Activated T-helper 1 cell treated with anti-CD3 and anti-CD28 coated beads, Interleukin-12 subunit alpha, Interleukin-12 subunit beta, Interleukin-2, Interleukin-4 antibody, amounts not matched to agents 30 ng/mL and 10 ng/mL and 1 ng/mL, durations not matched to agents 14 hours and 24 hours and 36 hours (primary cell): ENCODE measurements at regions not wholly inside any gene's neighbourhood (a gene's known extent, or its start where the extent isn't known, plus 50 kb on each side); places are given as distances from the start of the nearest gene placed in this dataset.

Experiments used
- DNase-seq: peaks from one replicate; pipeline ENCODE4 v3.0.0; 2021; ENCODE audit warnings: low spot score
- H3K27ac Mint-ChIP-seq: one replicate; pipeline ENCODE4 v1.8.0; 2021; ENCODE audit warnings: mild to moderate bottlenecking, mixed read lengths
- H3K27me3 Mint-ChIP-seq: one replicate; pipeline ENCODE4 v1.8.0; 2022; ENCODE audit warnings: mild to moderate bottlenecking, moderate library complexity, mixed read lengths; ENCODE audit not compliant: insufficient read depth
- H3K36me3 Mint-ChIP-seq: one replicate; pipeline ENCODE4 v1.8.0; 2021; ENCODE audit warnings: low read depth, mixed read lengths
- H3K4me1 Mint-ChIP-seq: one replicate; pipeline ENCODE4 v1.8.0; 2021; ENCODE audit warnings: low read depth, mixed read lengths
- H3K4me3 Mint-ChIP-seq: one replicate; pipeline ENCODE4 v1.8.0; 2021; ENCODE audit warnings: mild to moderate bottlenecking, moderate library complexity, mixed read lengths
- H3K9me3 Mint-ChIP-seq: one replicate; pipeline ENCODE4 v1.8.0; 2021; ENCODE audit warnings: mixed read lengths
- intact Hi-C: fragments of 100-400 bp; cut with micrococcal nuclease; formaldehyde crosslinking; loops from one replicate; pipeline ENCODE4 v1.15.1; 2024

- intact Hi-C loops = no loop called here
- Mint-ChIP-seq H3K4me3 (no peak overlapping the region), H3K36me3 (no peaks in the 10 kb centered on the region), H3K4me1 (no peaks in the 10 kb centered on the region), H3K27me3 (no peaks in the 10 kb centered on the region), H3K9me3 (peaks cover 19% of the 10 kb centered on the region), H3K27ac (no peak overlapping the region)
- DNase-seq = no peak
These were observed 188.9 kb upstream of the FOXG1 start for GRCh38 chr14:28577711-28578131.

GRCh38 chr14:28584951-28585350, 181.6 kb upstream of the FOXG1 start:
- Mint-ChIP-seq H3K4me3 (no peak overlapping the region), H3K36me3 (no peaks in the 10 kb centered on the region), H3K4me1 (no peaks in the 10 kb centered on the region), H3K9me3 (peaks cover 20% of the 10 kb centered on the region), H3K27me3 (no peaks in the 10 kb centered on the region), H3K27ac (no peak overlapping the region)
- intact Hi-C loops = no loop called here
- DNase-seq = no peak

GRCh38 chr14:28589792-28590191, 176.8 kb upstream of the FOXG1 start:
- H3K27ac Mint-ChIP-seq = no peak overlapping the region
- H3K27me3 Mint-ChIP-seq = no peaks in the 10 kb centered on the region
- no peak overlapping the region for H3K4me3 Mint-ChIP-seq
- no peaks in the 10 kb centered on the region for H3K4me1 Mint-ChIP-seq
- DNase-seq = no peak
- intact Hi-C loops = no loop called here
- no peaks in the 10 kb centered on the region for H3K36me3 Mint-ChIP-seq
- peaks cover 19% of the 10 kb centered on the region for H3K9me3 Mint-ChIP-seq

- no peak overlapping the region for H3K4me3 Mint-ChIP-seq
- H3K4me1 Mint-ChIP-seq = no peaks in the 10 kb centered on the region
- no peaks in the 10 kb centered on the region for H3K36me3 Mint-ChIP-seq
- intact Hi-C loops = no loop called here
- H3K9me3 Mint-ChIP-seq = peaks cover 18% of the 10 kb centered on the region
- no peak for DNase-seq
- no peaks in the 10 kb centered on the region for H3K27me3 Mint-ChIP-seq
- H3K27ac Mint-ChIP-seq = no peak overlapping the region
These were observed 170.2 kb upstream of the FOXG1 start for GRCh38 chr14:28596391-28596790.

GRCh38 chr14:28599191-28599590, 167.4 kb upstream of the FOXG1 start:
- H3K27me3 Mint-ChIP-seq = no peaks in the 10 kb centered on the region
- H3K27ac Mint-ChIP-seq = no peak overlapping the region
- intact Hi-C loops = no loop called here
- H3K36me3 Mint-ChIP-seq = no peaks in the 10 kb centered on the region
- no peak overlapping the region for H3K4me3 Mint-ChIP-seq
- H3K9me3 Mint-ChIP-seq = peaks cover 23% of the 10 kb centered on the region
- no peak for DNase-seq
- H3K4me1 Mint-ChIP-seq = no peaks in the 10 kb centered on the region

- intact Hi-C loops = no loop called here
- peaks cover 24% of the 10 kb centered on the region for H3K9me3 Mint-ChIP-seq
- H3K36me3 Mint-ChIP-seq = no peaks in the 10 kb centered on the region
- DNase-seq = no peak
- H3K27me3 Mint-ChIP-seq = no peaks in the 10 kb centered on the region
- no peak overlapping the region for H3K27ac Mint-ChIP-seq
- no peak overlapping the region for H3K4me3 Mint-ChIP-seq
- no peaks in the 10 kb centered on the region for H3K4me1 Mint-ChIP-seq
These were observed 167.0 kb upstream of the FOXG1 start for GRCh38 chr14:28599605-28600004.

GRCh38 chr14:28603606-28604005, 163.0 kb upstream of the FOXG1 start:
- no peak overlapping the region for H3K27ac Mint-ChIP-seq
- DNase-seq = no peak
- peaks cover 14% of the 10 kb centered on the region for H3K9me3 Mint-ChIP-seq
- H3K36me3 Mint-ChIP-seq = no peaks in the 10 kb centered on the region
- no peak overlapping the region for H3K4me3 Mint-ChIP-seq
- H3K27me3 Mint-ChIP-seq = no peaks in the 10 kb centered on the region
- intact Hi-C loops = no loop called here
- H3K4me1 Mint-ChIP-seq = no peaks in the 10 kb centered on the region

GRCh38 chr14:28607661-28608060, 158.9 kb upstream of the FOXG1 start:
- no peak for DNase-seq
- H3K4me3 Mint-ChIP-seq = no peak overlapping the region
- H3K27me3 Mint-ChIP-seq = no peaks in the 10 kb centered on the region
- no peaks in the 10 kb centered on the region for H3K4me1 Mint-ChIP-seq
- no peaks in the 10 kb centered on the region for H3K36me3 Mint-ChIP-seq
- H3K9me3 Mint-ChIP-seq = peaks cover 8% of the 10 kb centered on the region
- no peak overlapping the region for H3K27ac Mint-ChIP-seq
- intact Hi-C loops = no loop called here

- Mint-ChIP-seq H3K27me3 (no peaks in the 10 kb centered on the region), H3K36me3 (no peaks in the 10 kb centered on the region), H3K4me1 (no peaks in the 10 kb centered on the region), H3K9me3 (peaks cover 5% of the 10 kb centered on the region), H3K27ac (no peak overlapping the region), H3K4me3 (no peak overlapping the region)
- DNase-seq = no peak
- intact Hi-C loops = no loop called here
These were observed 158.1 kb upstream of the FOXG1 start for GRCh38 chr14:28608443-28608842.

GRCh38 chr14:28608851-28609828, 157.4 kb upstream of the FOXG1 start:
- Mint-ChIP-seq H3K4me1 (no peaks in the 10 kb centered on the region), H3K4me3 (no peak overlapping the region), H3K27me3 (no peaks in the 10 kb centered on the region), H3K9me3 (peaks cover 2% of the 10 kb centered on the region), H3K27ac (no peak overlapping the region), H3K36me3 (no peaks in the 10 kb centered on the region)
- no peak for DNase-seq
- intact Hi-C loops = no loop called here

- intact Hi-C loops = no loop called here
- Mint-ChIP-seq H3K4me1 (no peaks in the 10 kb centered on the region), H3K27ac (no peak overlapping the region), H3K9me3 (peaks cover 4% of the 10 kb centered on the region), H3K36me3 (no peaks in the 10 kb centered on the region), H3K27me3 (no peaks in the 10 kb centered on the region), H3K4me3 (no peak overlapping the region)
- DNase-seq = no peak
These were observed 154.2 kb upstream of the FOXG1 start for GRCh38 chr14:28612414-28612813.

GRCh38 chr14:28613532-28613931, 153.1 kb upstream of the FOXG1 start:
- intact Hi-C loops = no loop called here
- no peak for DNase-seq
- H3K36me3 Mint-ChIP-seq = no peaks in the 10 kb centered on the region
- H3K4me3 Mint-ChIP-seq = no peak overlapping the region
- H3K9me3 Mint-ChIP-seq = peaks cover 4% of the 10 kb centered on the region
- no peaks in the 10 kb centered on the region for H3K4me1 Mint-ChIP-seq
- no peaks in the 10 kb centered on the region for H3K27me3 Mint-ChIP-seq
- no peak overlapping the region for H3K27ac Mint-ChIP-seq

GRCh38 chr14:28626780-28627179, 139.8 kb upstream of the FOXG1 start:
- H3K36me3 Mint-ChIP-seq = no peaks in the 10 kb centered on the region
- no peak for DNase-seq
- intact Hi-C loops = no loop called here
- no peak overlapping the region for H3K27ac Mint-ChIP-seq
- no peaks in the 10 kb centered on the region for H3K27me3 Mint-ChIP-seq
- peaks cover 21% of the 10 kb centered on the region for H3K9me3 Mint-ChIP-seq
- H3K4me3 Mint-ChIP-seq = no peak overlapping the region
- H3K4me1 Mint-ChIP-seq = no peaks in the 10 kb centered on the region
